Kidney (tissue), 13 donors: ENCODE measurements at regions not wholly inside any gene's neighbourhood (a gene's known extent, or its start where the extent isn't known, plus 50 kb on each side); places are given as distances from the start of the nearest gene placed in this dataset.

Experiments
- DNase-seq, 5 donors: peaks; one replicate each; pipeline ENCODE4 v3.0.0-alpha.2; 2013 to 2020
- FAIRE-seq: peaks from 2 replicates; lab custom pipeline; 2012; peaks lifted over from hg19 to GRCh38; lab: Jason Lieb, UNC
- H3K27ac ChIP-seq, 2 donors: one replicate each; pipeline ENCODE4 v1.7.0; 2013; ENCODE audit warnings: low read depth in 2 of 2, low read length in 2 of 2, inconsistent platforms in 1 of 2
- H3K27me3 ChIP-seq: one replicate; pipeline ENCODE4 v1.7.1; 2013; ENCODE audit warnings: low read length, inconsistent platforms; ENCODE audit not compliant: control insufficient read depth, insufficient read depth
- H3K36me3 ChIP-seq, 3 donors: one replicate each; pipeline versions ENCODE4 v1.7.0 to v1.7.1; 2013; ENCODE audit warnings: low read length in 3 of 3, control low read depth in 1 of 3, inconsistent platforms in 1 of 3; ENCODE audit not compliant: insufficient read depth in 3 of 3, control insufficient read depth in 2 of 3
- H3K4me1 ChIP-seq, 3 donors: one replicate each; pipeline versions ENCODE4 v1.7.0 to v1.7.1; 2013; ENCODE audit warnings: low read length in 3 of 3, inconsistent platforms in 1 of 3, low read depth in 1 of 3; ENCODE audit not compliant: control insufficient read depth in 2 of 3, insufficient read depth in 2 of 3
- H3K4me3 ChIP-seq, 3 donors: one replicate each; pipeline versions ENCODE4 v1.7.0 to v1.8.1; 2013; ENCODE audit warnings: low read length in 3 of 3, control low read depth in 1 of 3, inconsistent platforms in 1 of 3
- H3K9ac ChIP-seq, 3 donors: one replicate each; pipeline versions ENCODE4 v1.7.0 to v1.7.1; 2013; ENCODE audit warnings: low read length in 3 of 3, control low read depth in 1 of 3, inconsistent platforms in 1 of 3
- H3K9me3 ChIP-seq, 3 donors: one replicate each; pipeline versions ENCODE4 v1.7.0 to v1.7.1; 2013; ENCODE audit warnings: low read length in 3 of 3, control low read depth in 1 of 3, inconsistent platforms in 1 of 3; ENCODE audit not compliant: control insufficient read depth in 2 of 3, insufficient read depth in 1 of 3
- intact Hi-C: fragments of 100-400 bp; cut with DNase I; formaldehyde crosslinking; loops from one replicate; pipeline ENCODE4 v1.11.1; 2022
- TF ChIP-seq, protein P1 (sequence below): IDR thresholded peaks from 3 replicates; pipeline ENCODE4 v1.5.1; 2012; ENCODE audit warnings: mild to moderate bottlenecking, moderate library complexity, borderline replicate concordance; ENCODE audit not compliant: insufficient read depth; ENCODE audit errors: extremely low read depth
- donor health status: control.
- donor health status: control.
- donor health status: control.
- donor health status: control.
- donor health status: control.
- donor health status: DM: yes; HTN: yes; CAD: no.
- donor health status: Normal renal cell carcinoma (clear cell type).

DNA sequence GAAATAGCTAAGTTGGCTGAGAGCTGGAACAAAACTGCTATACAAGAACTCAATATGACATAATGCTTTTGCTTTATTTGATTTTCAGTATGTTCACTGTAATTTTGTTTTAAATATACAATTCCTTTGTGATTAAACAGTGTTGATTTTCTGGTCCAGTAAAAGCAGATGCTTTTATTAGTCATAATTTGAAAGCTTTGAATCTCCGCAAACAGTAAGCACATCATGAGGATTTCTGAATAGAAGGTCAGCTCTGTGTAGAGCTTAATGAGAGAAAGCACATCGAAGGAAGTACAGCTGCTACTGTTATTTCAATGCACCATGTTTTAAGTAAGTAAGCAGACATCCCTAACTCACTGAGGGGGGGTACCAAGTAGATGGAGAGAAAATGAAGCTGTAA is 701.3 kb upstream of the ACO1 start:
- no peaks in the 10 kb centered on the region for H3K9me3 ChIP-seq
- no peaks in the 10 kb centered on the region for H3K27me3 ChIP-seq
- no peak overlapping the region for H3K9ac ChIP-seq
- TF ChIP-seq, protein P1, sequence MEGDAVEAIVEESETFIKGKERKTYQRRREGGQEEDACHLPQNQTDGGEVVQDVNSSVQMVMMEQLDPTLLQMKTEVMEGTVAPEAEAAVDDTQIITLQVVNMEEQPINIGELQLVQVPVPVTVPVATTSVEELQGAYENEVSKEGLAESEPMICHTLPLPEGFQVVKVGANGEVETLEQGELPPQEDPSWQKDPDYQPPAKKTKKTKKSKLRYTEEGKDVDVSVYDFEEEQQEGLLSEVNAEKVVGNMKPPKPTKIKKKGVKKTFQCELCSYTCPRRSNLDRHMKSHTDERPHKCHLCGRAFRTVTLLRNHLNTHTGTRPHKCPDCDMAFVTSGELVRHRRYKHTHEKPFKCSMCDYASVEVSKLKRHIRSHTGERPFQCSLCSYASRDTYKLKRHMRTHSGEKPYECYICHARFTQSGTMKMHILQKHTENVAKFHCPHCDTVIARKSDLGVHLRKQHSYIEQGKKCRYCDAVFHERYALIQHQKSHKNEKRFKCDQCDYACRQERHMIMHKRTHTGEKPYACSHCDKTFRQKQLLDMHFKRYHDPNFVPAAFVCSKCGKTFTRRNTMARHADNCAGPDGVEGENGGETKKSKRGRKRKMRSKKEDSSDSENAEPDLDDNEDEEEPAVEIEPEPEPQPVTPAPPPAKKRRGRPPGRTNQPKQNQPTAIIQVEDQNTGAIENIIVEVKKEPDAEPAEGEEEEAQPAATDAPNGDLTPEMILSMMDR, result no peak
- DNase-seq (peak in 1 of 5 donors; percentile 3), FAIRE-seq (no peak)
- intact Hi-C loops, result no loop called here
- no peaks in the 10 kb centered on the region for H3K36me3 ChIP-seq
- no peaks in the 10 kb centered on the region for H3K4me1 ChIP-seq
- no peak overlapping the region for H3K27ac ChIP-seq
- no peak overlapping the region for H3K4me3 ChIP-seq

DNA sequence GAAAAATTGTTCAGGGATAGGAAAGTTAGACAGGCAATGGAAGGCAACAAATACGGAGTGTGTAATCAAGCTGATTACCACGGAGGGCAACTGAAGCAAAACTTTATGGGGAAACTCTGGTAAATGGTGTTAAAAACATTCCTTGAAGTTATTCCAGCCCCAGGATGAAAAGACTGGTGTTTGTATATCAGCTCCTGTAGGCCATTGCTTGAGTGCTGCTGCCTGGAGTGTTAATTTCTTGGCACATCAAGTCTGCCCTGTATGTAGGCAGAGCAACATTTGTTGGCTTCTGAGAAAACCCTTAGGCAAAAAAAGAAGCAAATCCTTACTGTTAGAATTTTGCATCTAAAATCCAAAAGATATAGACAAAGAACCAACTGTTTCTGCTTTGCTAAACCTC is 686.5 kb upstream of the ACO1 start:
- H3K4me3 ChIP-seq, result no peak overlapping the region
- DNase-seq, result no peak
- no peak overlapping the region for H3K9ac ChIP-seq
- H3K36me3 ChIP-seq, result no peaks in the 10 kb centered on the region
- H3K4me1 ChIP-seq, result no peaks in the 10 kb centered on the region
- no peaks in the 10 kb centered on the region for H3K27me3 ChIP-seq
- no peak for FAIRE-seq
- intact Hi-C loops, result no loop called here
- no peaks in the 10 kb centered on the region for H3K9me3 ChIP-seq
- H3K27ac ChIP-seq, result no peak overlapping the region
- TF ChIP-seq, protein P1, result no peak

DNA sequence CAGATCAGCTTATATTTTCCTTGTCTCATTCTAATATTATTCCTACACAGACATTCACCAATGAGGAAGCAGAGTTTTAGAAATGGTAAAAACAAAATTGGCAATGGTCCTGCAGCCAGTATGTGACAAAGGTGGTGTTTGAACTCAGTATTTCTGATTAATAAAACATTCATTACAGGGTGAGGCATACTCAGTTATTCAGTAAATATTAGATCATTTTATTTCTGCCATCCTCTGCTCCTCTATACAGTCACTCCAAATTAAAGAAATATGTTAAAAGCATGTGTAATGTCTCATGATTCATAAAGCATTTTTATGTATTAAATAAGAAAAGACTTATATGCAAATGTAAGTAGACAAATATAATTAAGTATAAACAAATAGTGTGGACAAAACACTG is 684.6 kb upstream of the ACO1 start:
- Histone ChIP-seq H3K4me1 (no peaks in the 10 kb centered on the region), H3K9ac (no peak overlapping the region), H3K27ac (no peak overlapping the region), H3K9me3 (no peaks in the 10 kb centered on the region), H3K36me3 (no peaks in the 10 kb centered on the region), H3K4me3 (no peak overlapping the region), H3K27me3 (no peaks in the 10 kb centered on the region)
- intact Hi-C loops, result no loop called here
- FAIRE-seq, result no peak
- DNase-seq, result no peak
- TF ChIP-seq, protein P1, result no peak
